GM19372 (cell line): ENCODE measurements at regions not wholly inside any gene's neighbourhood (a gene's known extent, or its start where the extent isn't known, plus 50 kb on each side); places are given as distances from the start of the nearest gene placed in this dataset.
A peak's percentile ranks its signal among the peaks of the same experiment; 100 is the strongest.

Source experiments
- ATAC-seq: cut with Tn5 transposase; IDR thresholded peaks from one replicate; pipeline ENCODE4 v1.9.1; 2021; ENCODE audit warnings: mild to moderate bottlenecking, low read depth, moderate library complexity; ENCODE audit not compliant: unreplicated experiment

GRCh38 chr3:160162440-160162839, 62.8 kb upstream of the C3orf80 start:
- no peak for ATAC-seq

- ATAC-seq: no peak
These were observed 61.9 kb upstream of the C3orf80 start for GRCh38 chr3:160163229-160163878.

- no peak for ATAC-seq
These were observed 57.0 kb upstream of the C3orf80 start for GRCh38 chr3:160168246-160168645.

- ATAC-seq: no peak
These were observed 55.9 kb upstream of the C3orf80 start for GRCh38 chr3:160169139-160169976.

GRCh38 chr3:160170409-160171370, 54.5 kb upstream of the C3orf80 start:
- ATAC-seq: peak; percentile 65

- no peak for ATAC-seq
These were observed 53.4 kb upstream of the C3orf80 start for GRCh38 chr3:160171813-160172212.

GRCh38 chr3:160174621-160175020, 50.6 kb upstream of the C3orf80 start:
- ATAC-seq: no peak
